GM18907 (cell line): ENCODE measurements at regions not wholly inside any gene's neighbourhood (a gene's known extent, or its start where the extent isn't known, plus 50 kb on each side); places are given as distances from the start of the nearest gene placed in this dataset.
"Not testable (repeated sequence)": the region's sequence is repeated elsewhere in the genome, so short reads cannot be mapped to it uniquely, and the experiment has no call there.

Experiments used
- ATAC-seq: cut with Tn5 transposase; IDR thresholded peaks from one replicate; pipeline ENCODE4 v1.9.1; 2021; ENCODE audit warnings: mild to moderate bottlenecking, moderate library complexity; ENCODE audit not compliant: unreplicated experiment

- no peak for ATAC-seq
Observed at GRCh38 chr13:30072818-30073186, 222.4 kb upstream of the UBL3 start.

GRCh38 chr13:30071969-30072817, 221.8 kb upstream of the UBL3 start:
- ATAC-seq: no peak

- ATAC-seq: no peak
Observed at GRCh38 chr13:30065181-30065580, 214.8 kb upstream of the UBL3 start.

- no peak for ATAC-seq
Observed at GRCh38 chr13:30063892-30064291, 213.5 kb upstream of the UBL3 start.

- no peak for ATAC-seq
Observed at GRCh38 chr13:30061217-30061616, 210.8 kb upstream of the UBL3 start.

- no peak for ATAC-seq
Observed at GRCh38 chr13:30058429-30058828, 208.0 kb upstream of the UBL3 start.

- ATAC-seq: not testable (repeated sequence)
Observed at GRCh38 chr13:30054546-30054945, 204.1 kb upstream of the UBL3 start.

GRCh38 chr13:30053939-30054338, 203.5 kb upstream of the UBL3 start:
- ATAC-seq: no peak

- no peak for ATAC-seq
Observed at GRCh38 chr13:30052120-30052519, 201.7 kb upstream of the UBL3 start.

- no peak for ATAC-seq
Observed at GRCh38 chr13:30051531-30052060, 201.2 kb upstream of the UBL3 start.

GRCh38 chr13:30049692-30050091, 199.3 kb upstream of the UBL3 start:
- ATAC-seq: no peak

- ATAC-seq: no peak
Observed at GRCh38 chr13:30047154-30047874, 196.9 kb upstream of the UBL3 start.

GRCh38 chr13:30045916-30046704, 195.7 kb upstream of the UBL3 start:
- ATAC-seq: no peak

- ATAC-seq: no peak
Observed at GRCh38 chr13:30044932-30045331, 194.5 kb upstream of the UBL3 start.

- no peak for ATAC-seq
Observed at GRCh38 chr13:30043631-30043925, 193.2 kb upstream of the UBL3 start.

GRCh38 chr13:30042891-30043630, 192.6 kb upstream of the UBL3 start:
- ATAC-seq: no peak

- no peak for ATAC-seq
Observed at GRCh38 chr13:30042272-30042671, 191.9 kb upstream of the UBL3 start.

GRCh38 chr13:30039511-30039911, 189.1 kb upstream of the UBL3 start:
- ATAC-seq: no peak

GRCh38 chr13:30038884-30039283, 188.5 kb upstream of the UBL3 start:
- no peak for ATAC-seq

- no peak for ATAC-seq
Observed at GRCh38 chr13:30037766-30038165, 187.3 kb upstream of the UBL3 start.

- ATAC-seq: no peak
Observed at GRCh38 chr13:30037306-30037705, 186.9 kb upstream of the UBL3 start.
